Mucosa of descending colon (tissue), 3 donors: ENCODE measurements at regions not wholly inside any gene's neighbourhood (a gene's known extent, or its start where the extent isn't known, plus 50 kb on each side); places are given as distances from the start of the nearest gene placed in this dataset.
A peak's percentile ranks its signal among the peaks of the same experiment; 100 is the strongest.

ENCODE experiments used
- ATAC-seq: fragments of 200-7000 bp; cut with Tn5 transposase; one replicate; pipeline ENCODE4 v1.9.1; 2020; ENCODE audit warnings: mild to moderate bottlenecking, moderate library complexity
- DNase-seq, 3 donors: peaks; one replicate each; pipeline ENCODE4 v3.0.0-alpha.2; 2020
- H3K36me3 ChIP-seq: fragments of 200-600 bp; one replicate; pipeline ENCODE4 v1.8.0; 2021; ENCODE audit warnings: low read depth, mild to moderate bottlenecking
- H3K4me1 ChIP-seq: fragments of 200-600 bp; one replicate; pipeline ENCODE4 v1.8.0; 2021; ENCODE audit warnings: low read depth, mild to moderate bottlenecking
- H3K4me3 ChIP-seq: fragments of 200-600 bp; one replicate; pipeline ENCODE4 v1.8.0; 2021; ENCODE audit warnings: mild to moderate bottlenecking
- H3K9me3 ChIP-seq: fragments of 200-600 bp; one replicate; pipeline ENCODE4 v1.8.0; 2021; ENCODE audit warnings: mild to moderate bottlenecking
- intact Hi-C, 2 donors: fragments of 100-400 bp; cut with DNase I in 1 of 2; cut with micrococcal nuclease in 1 of 2; formaldehyde crosslinking; loops; one replicate each; pipeline versions ENCODE4 v1.11.0 to v1.11.1; 2022; cut with DNase I, micrococcal nuclease
- TF ChIP-seq, protein P1 (sequence below): fragments of 200-600 bp; IDR thresholded peaks from one replicate; pipeline ENCODE4 v1.8.0; 2022; ENCODE audit warnings: antibody characterized with exemption, mild to moderate bottlenecking
- donor health status: DM: no; HTN: no; CAD: no; lungs with moderate emphysema.
- donor health status: DM: no; HTN: no; CAD: no.
- donor health status: DM: no; HTN: yes; CAD: no.

DNA sequence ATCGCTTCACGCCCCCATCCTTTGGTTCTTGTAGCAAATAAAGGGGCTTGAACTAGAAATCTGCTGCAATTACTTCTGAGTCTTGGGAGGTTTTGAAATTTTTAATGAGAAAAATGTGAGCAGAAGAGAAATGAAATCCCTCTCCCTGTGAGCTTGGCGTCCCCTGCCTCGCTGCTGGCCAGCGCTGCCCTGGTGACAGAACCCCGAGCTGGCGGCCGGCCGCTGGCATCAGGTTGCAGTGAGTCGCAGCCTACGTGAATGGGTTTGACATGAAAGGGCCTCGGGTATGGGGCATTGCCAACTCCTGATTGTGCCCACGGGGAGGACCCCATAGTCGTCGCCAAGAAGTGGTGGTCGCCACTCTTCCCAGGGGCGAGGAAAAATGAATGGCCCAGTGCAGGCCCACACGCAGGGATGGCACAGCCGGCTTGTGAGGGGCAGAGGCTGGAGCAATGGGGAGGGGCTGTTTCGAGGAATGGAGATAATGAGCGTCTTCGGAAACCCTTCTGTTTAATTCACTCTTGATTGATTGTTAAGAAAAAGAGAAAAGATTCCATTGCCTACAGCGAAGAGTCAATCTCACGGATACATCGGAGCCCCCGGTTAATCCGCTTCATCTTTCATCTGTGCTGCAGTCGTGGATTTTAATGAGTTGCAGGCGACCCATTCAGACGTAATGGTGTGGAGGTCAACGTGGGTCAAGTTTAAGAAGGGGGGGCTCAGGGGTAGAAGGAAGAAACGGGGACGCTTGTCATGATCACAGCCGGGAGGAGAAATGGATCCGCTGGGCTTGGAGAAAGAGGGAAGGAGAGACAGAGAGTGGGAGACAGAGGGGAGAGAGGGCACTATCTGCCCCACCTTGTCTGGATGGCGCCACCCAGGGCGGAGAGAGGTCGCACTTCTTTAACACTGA is 380.1 kb downstream of the THBS2 start:
- H3K36me3 ChIP-seq, result no peaks in the 10 kb centered on the region
- no peaks in the 10 kb centered on the region for H3K9me3 ChIP-seq
- DNase-seq (no peak), ATAC-seq (no peak)
- intact Hi-C loops, result no loop called here
- TF ChIP-seq, protein P1, sequence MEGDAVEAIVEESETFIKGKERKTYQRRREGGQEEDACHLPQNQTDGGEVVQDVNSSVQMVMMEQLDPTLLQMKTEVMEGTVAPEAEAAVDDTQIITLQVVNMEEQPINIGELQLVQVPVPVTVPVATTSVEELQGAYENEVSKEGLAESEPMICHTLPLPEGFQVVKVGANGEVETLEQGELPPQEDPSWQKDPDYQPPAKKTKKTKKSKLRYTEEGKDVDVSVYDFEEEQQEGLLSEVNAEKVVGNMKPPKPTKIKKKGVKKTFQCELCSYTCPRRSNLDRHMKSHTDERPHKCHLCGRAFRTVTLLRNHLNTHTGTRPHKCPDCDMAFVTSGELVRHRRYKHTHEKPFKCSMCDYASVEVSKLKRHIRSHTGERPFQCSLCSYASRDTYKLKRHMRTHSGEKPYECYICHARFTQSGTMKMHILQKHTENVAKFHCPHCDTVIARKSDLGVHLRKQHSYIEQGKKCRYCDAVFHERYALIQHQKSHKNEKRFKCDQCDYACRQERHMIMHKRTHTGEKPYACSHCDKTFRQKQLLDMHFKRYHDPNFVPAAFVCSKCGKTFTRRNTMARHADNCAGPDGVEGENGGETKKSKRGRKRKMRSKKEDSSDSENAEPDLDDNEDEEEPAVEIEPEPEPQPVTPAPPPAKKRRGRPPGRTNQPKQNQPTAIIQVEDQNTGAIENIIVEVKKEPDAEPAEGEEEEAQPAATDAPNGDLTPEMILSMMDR, result no peak
- H3K4me3 ChIP-seq, result no peak overlapping the region
- H3K4me1 ChIP-seq, result peaks cover 5% of the 10 kb centered on the region

DNA sequence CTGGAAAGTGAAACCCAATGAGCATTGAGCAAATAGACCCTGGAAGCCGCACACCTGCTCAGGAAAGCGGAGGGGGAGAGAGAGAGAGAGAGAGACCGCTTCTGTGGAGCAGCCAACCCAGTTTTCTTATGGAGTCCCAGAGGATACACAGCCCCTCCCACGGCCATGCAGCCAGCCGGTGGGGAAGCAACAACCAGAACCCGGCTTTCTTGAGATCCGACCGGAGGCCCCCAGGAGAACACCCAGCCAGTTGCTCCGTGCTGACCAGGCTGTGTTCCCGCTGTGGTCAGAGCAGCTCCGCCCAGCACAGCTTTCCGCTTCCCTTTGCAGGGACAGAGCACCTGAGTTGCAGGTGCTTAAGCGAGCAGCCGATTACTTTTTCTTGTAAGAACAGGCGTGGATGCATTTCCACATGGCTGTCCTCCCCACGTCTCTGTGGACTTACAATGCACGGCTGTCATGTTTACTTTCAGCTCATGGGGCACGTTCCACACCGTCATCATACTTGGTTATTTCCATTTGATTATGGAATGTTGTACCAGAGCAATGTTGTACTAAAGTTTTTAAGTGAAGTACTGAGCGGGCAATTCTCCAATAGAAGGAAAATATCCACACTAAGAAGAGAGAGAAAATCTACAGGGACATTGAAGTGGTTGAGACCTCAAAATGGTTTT is 381.9 kb downstream of the THBS2 start:
- no peaks in the 10 kb centered on the region for H3K36me3 ChIP-seq
- no peaks in the 10 kb centered on the region for H3K4me1 ChIP-seq
- H3K9me3 ChIP-seq, result no peaks in the 10 kb centered on the region
- TF ChIP-seq, protein P1, result no peak
- no peak for DNase-seq
- ATAC-seq, result peak; percentile 79
- H3K4me3 ChIP-seq, result no peak overlapping the region
- intact Hi-C loops, result no loop called here

DNA sequence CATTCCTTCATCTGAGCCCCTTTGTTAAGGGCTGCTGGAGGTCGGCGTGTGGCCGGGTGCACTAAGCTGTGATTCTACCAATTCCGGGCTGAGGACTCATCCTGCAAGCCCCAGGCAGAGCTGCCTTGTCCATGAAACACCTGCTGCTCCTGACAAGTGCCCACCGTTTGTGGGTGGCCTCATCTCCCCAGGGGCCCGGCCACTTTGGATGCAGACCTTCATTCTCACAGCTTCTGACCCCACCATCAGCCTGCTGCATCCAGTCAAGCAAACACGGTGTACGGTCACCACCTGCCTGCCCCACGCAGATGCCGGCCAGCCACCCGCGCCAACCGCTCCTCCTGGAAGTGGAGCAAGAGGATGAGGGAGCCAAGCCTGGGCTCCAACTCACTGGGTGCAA is 382.7 kb downstream of the THBS2 start:
- ATAC-seq (no peak), DNase-seq (no peak)
- H3K4me1 ChIP-seq, result no peaks in the 10 kb centered on the region
- no peak overlapping the region for H3K4me3 ChIP-seq
- H3K9me3 ChIP-seq, result no peaks in the 10 kb centered on the region
- H3K36me3 ChIP-seq, result no peaks in the 10 kb centered on the region
- TF ChIP-seq, protein P1, result no peak
- intact Hi-C loops, result no loop called here

DNA sequence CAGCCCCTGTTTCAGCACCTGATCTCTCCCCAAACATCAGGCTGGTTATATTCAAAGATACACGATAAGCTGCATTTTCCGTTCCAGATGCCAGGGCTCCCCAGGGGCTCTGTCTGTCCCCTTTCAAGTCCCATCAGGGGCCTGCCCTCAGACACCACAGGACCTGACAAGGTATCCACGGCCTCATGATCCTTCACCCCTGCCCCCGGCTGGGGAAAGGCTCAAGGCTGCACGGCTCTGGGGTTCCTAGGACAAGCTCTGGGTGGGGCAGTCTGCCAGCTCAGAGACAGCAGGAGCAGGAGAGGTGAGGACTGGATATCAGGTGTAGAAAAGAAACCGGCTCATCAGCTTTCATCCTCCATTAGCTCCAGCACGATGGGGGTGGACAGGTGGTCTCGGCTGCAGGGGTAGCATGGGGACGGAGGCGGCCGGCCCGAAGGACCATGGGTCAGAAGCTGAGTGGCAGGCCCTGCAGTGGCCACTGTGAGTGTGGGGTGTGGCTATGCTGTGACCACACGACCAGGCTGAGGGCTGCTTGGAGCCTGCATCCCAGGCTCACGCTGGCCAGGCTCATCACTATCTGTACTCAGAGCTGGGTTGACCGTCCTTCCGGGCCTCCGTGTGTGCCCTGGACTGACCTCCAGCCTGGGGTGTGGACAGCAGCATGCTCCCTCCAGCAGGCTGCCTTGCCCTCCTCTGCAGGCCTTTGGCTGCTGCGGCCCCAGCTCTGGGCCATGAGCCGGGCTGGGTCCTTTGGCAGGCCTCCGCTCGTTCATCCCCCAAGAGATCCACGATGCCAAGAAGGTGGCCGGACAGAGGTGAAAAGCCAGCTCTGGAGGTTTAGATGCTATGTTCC is 386.2 kb downstream of the THBS2 start:
- no peaks in the 10 kb centered on the region for H3K4me1 ChIP-seq
- no peak for DNase-seq
- no peak overlapping the region for H3K4me3 ChIP-seq
- no peak for ATAC-seq
- no peaks in the 10 kb centered on the region for H3K9me3 ChIP-seq
- H3K36me3 ChIP-seq, result no peaks in the 10 kb centered on the region
- TF ChIP-seq, protein P1, result no peak
- intact Hi-C loops, result no loop called here

DNA sequence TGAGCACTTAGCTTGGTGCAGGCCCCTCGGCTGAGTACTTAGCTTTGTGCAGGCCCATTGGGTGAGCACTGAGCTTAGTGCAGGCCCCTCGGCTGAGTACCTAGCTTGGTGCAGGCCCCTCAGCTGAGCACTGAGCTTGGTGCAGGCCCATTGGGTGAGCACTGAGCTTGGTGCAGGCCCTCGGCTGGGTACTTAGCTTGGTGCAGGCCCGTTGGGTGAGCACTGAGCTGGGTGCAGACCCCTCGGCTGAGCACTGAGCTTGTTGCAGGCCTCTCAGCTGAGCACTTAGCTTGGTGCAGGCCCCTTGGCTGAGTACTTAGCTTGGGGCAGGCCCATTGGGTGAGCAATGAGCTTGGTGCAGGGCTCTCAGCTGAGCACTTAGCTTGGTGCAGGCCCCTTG is 387.1 kb downstream of the THBS2 start:
- intact Hi-C loops, result no loop called here
- Histone ChIP-seq H3K4me1 (no peaks in the 10 kb centered on the region), H3K36me3 (no peaks in the 10 kb centered on the region), H3K9me3 (no peaks in the 10 kb centered on the region), H3K4me3 (no peak overlapping the region)
- DNase-seq (no peak), ATAC-seq (peak; percentile 17)
- TF ChIP-seq, protein P1, result no peak
